ENCODE measurements at regions not wholly inside any gene's neighbourhood (a gene's known extent, or its start where the extent isn't known, plus 50 kb on each side); places are given as distances from the start of the nearest gene placed in this dataset.

DNA sequence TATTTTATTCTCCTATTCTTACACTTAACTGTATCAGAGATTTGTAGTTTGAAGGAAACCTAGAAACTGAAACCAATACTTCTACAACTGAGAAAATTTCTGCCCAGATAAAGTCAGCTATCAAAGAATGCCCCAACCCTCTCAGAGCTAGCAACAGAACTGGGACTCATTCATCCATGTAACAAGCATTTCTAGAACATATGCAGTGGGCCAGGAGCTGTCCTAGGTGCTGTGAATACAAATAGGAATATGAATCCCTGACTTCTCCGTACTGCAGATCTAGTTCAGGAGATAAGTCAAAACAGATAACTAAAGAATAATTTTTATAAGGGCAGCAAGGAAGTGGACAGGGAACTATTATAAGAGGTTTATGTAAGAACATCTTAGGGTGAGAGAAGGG, 654.1 kb upstream of the NOX3 start:
- no peak overlapping the region for H3K4me3 Mint-ChIP-seq
- H3K27me3 Mint-ChIP-seq (ENCODE audit: low read depth), result no peaks in the 10 kb centered on the region
- no peak overlapping the region for H3K27ac Mint-ChIP-seq
- H3K9me3 Mint-ChIP-seq, result no peaks in the 10 kb centered on the region
- no peaks in the 10 kb centered on the region for H3K36me3 Mint-ChIP-seq (ENCODE audit: low read depth)
- H3K4me1 Mint-ChIP-seq (ENCODE audit: low read depth), result no peaks in the 10 kb centered on the region
- DNase-seq (ENCODE audit: low spot score), result no peak

DNA sequence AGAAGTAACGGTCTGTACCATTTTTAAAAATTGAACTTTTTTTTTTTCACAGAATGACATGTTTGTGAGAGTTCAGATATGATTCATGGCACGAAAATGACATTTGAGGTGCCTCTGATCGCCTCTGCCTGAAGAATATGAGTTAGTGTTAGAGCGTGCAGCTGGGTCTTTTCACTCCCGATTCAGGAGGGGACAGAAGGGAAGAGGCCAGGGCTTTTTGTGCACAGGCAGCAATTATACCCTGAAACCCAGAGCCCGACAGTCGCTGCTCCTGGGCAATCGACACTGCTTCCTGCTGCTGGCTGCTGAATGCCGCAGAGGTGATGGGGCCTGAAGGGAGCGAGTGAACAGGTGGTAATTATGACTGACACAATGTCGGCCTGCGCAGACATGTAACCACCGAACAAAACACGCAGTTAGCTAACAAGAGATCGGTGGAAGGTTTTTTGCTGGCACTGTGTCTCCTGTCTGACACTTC, 652.0 kb upstream of the NOX3 start:
- Mint-ChIP-seq H3K27ac (no peak overlapping the region), H3K9me3 (no peaks in the 10 kb centered on the region), H3K4me1 (ENCODE audit: low read depth) (no peaks in the 10 kb centered on the region), H3K4me3 (no peak overlapping the region), H3K27me3 (ENCODE audit: low read depth) (no peaks in the 10 kb centered on the region), H3K36me3 (ENCODE audit: low read depth) (no peaks in the 10 kb centered on the region)
- DNase-seq (ENCODE audit: low spot score), result no peak

GRCh38 chr6:156102129-156102528, 646.5 kb upstream of the NOX3 start:
- Mint-ChIP-seq H3K27ac (no peak overlapping the region), H3K27me3 (ENCODE audit: low read depth) (no peaks in the 10 kb centered on the region), H3K4me3 (no peak overlapping the region), H3K9me3 (peaks cover 8% of the 10 kb centered on the region), H3K4me1 (ENCODE audit: low read depth) (no peaks in the 10 kb centered on the region), H3K36me3 (ENCODE audit: low read depth) (no peaks in the 10 kb centered on the region)
- no peak for DNase-seq (ENCODE audit: low spot score)

GRCh38 chr6:156098839-156099238, 643.2 kb upstream of the NOX3 start:
- Mint-ChIP-seq H3K27ac (no peak overlapping the region), H3K36me3 (ENCODE audit: low read depth) (no peaks in the 10 kb centered on the region), H3K4me1 (ENCODE audit: low read depth) (no peaks in the 10 kb centered on the region), H3K4me3 (no peak overlapping the region), H3K9me3 (peaks cover 8% of the 10 kb centered on the region), H3K27me3 (ENCODE audit: low read depth) (no peaks in the 10 kb centered on the region)
- DNase-seq (ENCODE audit: low spot score), result no peak

- Mint-ChIP-seq H3K27ac (no peak overlapping the region), H3K4me1 (ENCODE audit: low read depth) (no peaks in the 10 kb centered on the region), H3K36me3 (ENCODE audit: low read depth) (no peaks in the 10 kb centered on the region), H3K27me3 (ENCODE audit: low read depth) (no peaks in the 10 kb centered on the region), H3K4me3 (no peak overlapping the region), H3K9me3 (peaks cover 35% of the 10 kb centered on the region)
- no peak for DNase-seq (ENCODE audit: low spot score)
Measured at GRCh38 chr6:156087487-156087886, 631.8 kb upstream of the NOX3 start.

DNA sequence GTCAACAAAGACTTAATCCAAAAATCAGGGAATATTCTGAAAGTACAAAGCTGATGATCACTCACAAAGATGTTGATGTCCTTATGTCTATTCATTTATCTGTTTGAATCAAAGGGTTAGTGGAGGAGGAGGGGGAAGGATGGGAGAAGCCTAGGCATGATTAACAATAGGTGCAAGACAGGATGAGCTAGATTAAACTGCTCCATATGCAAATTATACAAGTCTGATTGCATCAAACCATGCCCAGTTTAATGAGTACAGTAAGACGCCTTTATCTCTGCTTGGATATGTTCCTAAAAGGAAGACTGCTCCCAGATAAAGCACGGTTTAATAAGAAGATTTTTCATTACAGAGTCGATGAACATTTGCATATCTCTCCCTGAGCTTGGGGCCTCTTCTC, 626.4 kb upstream of the NOX3 start:
- H3K9me3 Mint-ChIP-seq, result peaks cover 6% of the 10 kb centered on the region
- H3K4me3 Mint-ChIP-seq, result no peak overlapping the region
- H3K36me3 Mint-ChIP-seq (ENCODE audit: low read depth), result no peaks in the 10 kb centered on the region
- H3K27me3 Mint-ChIP-seq (ENCODE audit: low read depth), result no peaks in the 10 kb centered on the region
- no peak for DNase-seq (ENCODE audit: low spot score)
- H3K27ac Mint-ChIP-seq, result no peak overlapping the region
- H3K4me1 Mint-ChIP-seq (ENCODE audit: low read depth), result no peaks in the 10 kb centered on the region

DNA sequence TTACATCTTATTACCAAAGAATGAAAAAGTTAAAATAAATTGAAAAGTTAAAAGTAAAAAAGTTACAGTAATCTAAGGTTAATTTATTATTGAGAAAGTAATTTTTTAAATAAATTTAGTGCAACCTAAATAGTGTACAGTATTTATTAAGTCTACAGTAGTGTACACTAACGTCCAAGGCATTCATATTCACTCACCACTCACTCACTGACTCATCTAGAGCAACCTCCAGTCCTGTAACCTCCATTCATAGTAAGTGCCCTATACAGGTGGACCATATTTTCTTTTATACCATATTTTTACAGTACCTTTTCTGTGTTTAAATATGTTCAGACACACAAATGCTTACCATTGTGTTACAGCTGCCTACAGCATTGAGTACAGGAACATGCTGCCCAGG, 624.7 kb upstream of the NOX3 start:
- no peak for DNase-seq (ENCODE audit: low spot score)
- Mint-ChIP-seq H3K4me1 (ENCODE audit: low read depth) (no peaks in the 10 kb centered on the region), H3K27ac (no peak overlapping the region), H3K9me3 (no peaks in the 10 kb centered on the region), H3K36me3 (ENCODE audit: low read depth) (no peaks in the 10 kb centered on the region), H3K4me3 (no peak overlapping the region), H3K27me3 (ENCODE audit: low read depth) (no peaks in the 10 kb centered on the region)

DNA sequence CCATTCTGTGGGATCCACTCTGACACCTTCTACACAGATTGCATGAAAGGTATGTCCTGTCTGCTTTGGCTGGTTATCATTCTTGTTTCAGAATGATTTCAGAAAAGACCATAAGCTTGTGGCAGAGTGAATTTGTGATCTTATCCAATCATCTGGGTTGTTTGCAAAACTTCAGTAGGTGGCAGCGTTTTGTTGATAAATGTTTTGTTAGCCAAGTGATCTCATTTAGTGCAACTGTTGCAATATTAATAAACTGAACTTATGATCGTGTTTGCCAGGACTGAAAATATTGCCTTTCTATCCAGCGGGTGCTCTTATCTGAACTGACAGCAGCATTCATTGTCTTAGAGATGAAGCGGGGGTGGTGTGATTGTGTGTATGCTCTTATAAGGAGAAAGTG, 613.2 kb upstream of the NOX3 start:
- H3K36me3 Mint-ChIP-seq (ENCODE audit: low read depth), result no peaks in the 10 kb centered on the region
- no peak overlapping the region for H3K27ac Mint-ChIP-seq
- no peaks in the 10 kb centered on the region for H3K4me1 Mint-ChIP-seq (ENCODE audit: low read depth)
- no peak for DNase-seq (ENCODE audit: low spot score)
- no peak overlapping the region for H3K4me3 Mint-ChIP-seq
- H3K27me3 Mint-ChIP-seq (ENCODE audit: low read depth), result no peaks in the 10 kb centered on the region
- H3K9me3 Mint-ChIP-seq, result no peaks in the 10 kb centered on the region

- no peaks in the 10 kb centered on the region for H3K9me3 Mint-ChIP-seq
- H3K4me1 Mint-ChIP-seq (ENCODE audit: low read depth), result no peaks in the 10 kb centered on the region
- no peak for DNase-seq (ENCODE audit: low spot score)
- no peak overlapping the region for H3K4me3 Mint-ChIP-seq
- H3K27ac Mint-ChIP-seq, result no peak overlapping the region
- H3K36me3 Mint-ChIP-seq (ENCODE audit: low read depth), result no peaks in the 10 kb centered on the region
- H3K27me3 Mint-ChIP-seq (ENCODE audit: low read depth), result no peaks in the 10 kb centered on the region
Measured at GRCh38 chr6:156065849-156066248, 610.2 kb upstream of the NOX3 start.

DNA sequence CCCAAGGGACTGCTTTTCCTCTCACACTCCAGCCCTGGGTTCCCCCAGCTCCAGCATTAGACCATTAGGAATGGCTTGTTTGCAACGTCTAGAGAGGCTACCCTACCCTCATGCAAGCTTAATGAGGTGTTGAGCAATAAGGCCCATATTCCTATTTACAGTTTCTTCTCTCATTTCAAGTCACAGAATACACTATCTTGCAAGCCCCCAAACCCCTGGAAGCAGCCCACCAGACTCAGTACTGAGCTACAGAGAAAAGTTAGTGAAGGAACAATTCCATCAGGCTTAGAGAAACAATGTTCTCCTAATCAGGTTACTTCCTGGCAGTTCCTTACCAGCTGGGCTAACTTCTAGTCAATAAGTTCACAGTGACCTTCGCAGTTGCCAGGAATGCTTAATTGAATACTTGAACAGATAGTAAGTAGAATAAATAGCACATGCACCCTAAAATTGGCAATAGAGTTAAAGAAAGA, 606.5 kb upstream of the NOX3 start:
- H3K4me1 Mint-ChIP-seq (ENCODE audit: low read depth), result no peaks in the 10 kb centered on the region
- no peak overlapping the region for H3K27ac Mint-ChIP-seq
- H3K36me3 Mint-ChIP-seq (ENCODE audit: low read depth), result no peaks in the 10 kb centered on the region
- DNase-seq (ENCODE audit: low spot score), result no peak
- peaks cover 6% of the 10 kb centered on the region for H3K9me3 Mint-ChIP-seq
- no peaks in the 10 kb centered on the region for H3K27me3 Mint-ChIP-seq (ENCODE audit: low read depth)
- H3K4me3 Mint-ChIP-seq, result no peak overlapping the region

- Mint-ChIP-seq H3K36me3 (ENCODE audit: low read depth) (no peaks in the 10 kb centered on the region), H3K4me3 (no peak overlapping the region), H3K4me1 (ENCODE audit: low read depth) (no peaks in the 10 kb centered on the region), H3K27ac (no peak overlapping the region), H3K9me3 (peaks cover 12% of the 10 kb centered on the region), H3K27me3 (ENCODE audit: low read depth) (no peaks in the 10 kb centered on the region)
- no peak for DNase-seq (ENCODE audit: low spot score)
Measured at GRCh38 chr6:156061465-156061864, 605.8 kb upstream of the NOX3 start.

DNA sequence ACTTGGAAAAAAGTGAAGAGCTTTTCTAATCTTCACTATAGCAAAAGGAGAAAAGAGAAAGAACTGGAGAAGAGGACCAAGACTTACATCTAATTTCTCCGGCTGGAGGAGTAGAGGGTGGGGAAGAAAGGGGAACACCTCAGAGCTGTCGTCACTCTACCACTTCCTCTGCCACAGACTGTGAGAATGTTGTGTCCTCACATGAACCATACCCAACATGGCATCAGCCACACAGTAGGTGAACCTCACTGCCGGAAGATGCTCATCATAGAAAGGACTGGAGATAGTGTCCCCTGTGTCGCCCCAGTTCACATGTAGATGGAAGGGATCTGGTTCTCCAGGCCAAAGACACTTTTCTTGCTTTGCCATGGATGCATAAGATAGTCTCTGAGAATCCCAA, 604.4 kb upstream of the NOX3 start:
- no peak overlapping the region for H3K27ac Mint-ChIP-seq
- H3K4me3 Mint-ChIP-seq, result no peak overlapping the region
- no peaks in the 10 kb centered on the region for H3K27me3 Mint-ChIP-seq (ENCODE audit: low read depth)
- no peaks in the 10 kb centered on the region for H3K36me3 Mint-ChIP-seq (ENCODE audit: low read depth)
- no peaks in the 10 kb centered on the region for H3K4me1 Mint-ChIP-seq (ENCODE audit: low read depth)
- no peak for DNase-seq (ENCODE audit: low spot score)
- peaks cover 13% of the 10 kb centered on the region for H3K9me3 Mint-ChIP-seq

GRCh38 chr6:156058356-156058755, 602.7 kb upstream of the NOX3 start:
- DNase-seq (ENCODE audit: low spot score), result no peak
- Mint-ChIP-seq H3K27me3 (ENCODE audit: low read depth) (no peaks in the 10 kb centered on the region), H3K36me3 (ENCODE audit: low read depth) (no peaks in the 10 kb centered on the region), H3K27ac (no peak overlapping the region), H3K4me1 (ENCODE audit: low read depth) (no peaks in the 10 kb centered on the region), H3K4me3 (no peak overlapping the region), H3K9me3 (peaks cover 13% of the 10 kb centered on the region)

DNA sequence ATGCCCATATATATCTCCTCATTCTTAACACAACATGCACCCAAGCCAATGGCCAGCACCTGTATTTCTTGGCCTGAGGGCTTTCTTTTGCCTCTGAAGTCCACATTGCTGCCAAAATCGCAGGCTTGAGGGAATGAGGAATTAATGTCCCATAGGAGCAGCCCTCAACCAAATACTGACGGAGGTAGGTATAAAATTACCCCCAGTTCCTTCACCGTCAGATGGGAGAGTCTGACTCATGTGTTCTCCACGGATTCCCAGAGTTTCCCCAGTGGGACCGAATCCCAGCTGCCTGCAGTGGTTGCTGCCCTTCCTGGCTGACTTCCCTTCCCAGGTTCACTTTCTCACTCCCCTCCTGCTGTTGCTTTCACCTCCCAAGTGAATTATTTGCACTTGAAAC, 602.2 kb upstream of the NOX3 start:
- Mint-ChIP-seq H3K9me3 (peaks cover 13% of the 10 kb centered on the region), H3K36me3 (ENCODE audit: low read depth) (no peaks in the 10 kb centered on the region), H3K4me3 (no peak overlapping the region), H3K27ac (no peak overlapping the region), H3K4me1 (ENCODE audit: low read depth) (no peaks in the 10 kb centered on the region), H3K27me3 (ENCODE audit: low read depth) (no peaks in the 10 kb centered on the region)
- DNase-seq (ENCODE audit: low spot score), result no peak

DNA sequence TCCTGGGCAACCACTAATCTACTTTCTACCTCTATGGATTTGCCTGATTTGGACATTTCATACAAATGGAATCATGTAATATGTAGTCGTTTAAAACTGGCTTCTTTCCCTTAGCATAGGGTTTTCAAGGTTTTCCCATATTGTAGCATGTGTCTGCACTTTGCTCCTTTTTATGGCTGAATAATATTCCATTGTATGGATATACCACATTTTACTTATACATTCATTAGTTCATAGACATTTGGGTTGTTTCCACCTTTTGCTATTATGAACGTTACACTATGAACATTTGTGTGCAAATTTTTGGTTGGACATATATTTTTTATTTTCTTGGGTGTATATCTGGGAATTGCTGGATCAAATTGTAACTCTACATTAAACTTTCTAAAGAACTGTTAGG, 600.4 kb upstream of the NOX3 start:
- no peak overlapping the region for H3K27ac Mint-ChIP-seq
- no peaks in the 10 kb centered on the region for H3K4me1 Mint-ChIP-seq (ENCODE audit: low read depth)
- H3K9me3 Mint-ChIP-seq, result peaks cover 13% of the 10 kb centered on the region
- H3K4me3 Mint-ChIP-seq, result no peak overlapping the region
- H3K27me3 Mint-ChIP-seq (ENCODE audit: low read depth), result no peaks in the 10 kb centered on the region
- no peaks in the 10 kb centered on the region for H3K36me3 Mint-ChIP-seq (ENCODE audit: low read depth)
- DNase-seq (ENCODE audit: low spot score), result no peak
